ENCODE measurements at regions not wholly inside any gene's neighbourhood (a gene's known extent, or its start where the extent isn't known, plus 50 kb on each side); places are given as distances from the start of the nearest gene placed in this dataset.

- ChIA-PET RAD21 (ENCODE audit: unreplicated experiment) (no interaction called here), CTCF (no interaction called here), SMC1A (ENCODE audit: uncharacterized antibody, unreplicated experiment) (no interaction called here), POLR2A (no interaction called here)
- no peak overlapping the region for H2AFZ ChIP-seq (ENCODE audit: control insufficient read depth, low read depth, low read length)
- no peak for FAIRE-seq
- DNase-seq (ENCODE audit: low read depth, low spot score) = no peak
- H3K27me3 ChIP-seq (replicated peaks in 1 of 2; ENCODE audit: control insufficient read depth in 2 of 2, insufficient read depth in 2 of 2, low read length in 1 of 2) = no peaks in the 10 kb centered on the region; a peak in 1 of 4 replicates
- no peak overlapping the region for H3K9ac ChIP-seq (ENCODE audit: control insufficient read depth, insufficient read depth, low read length)
- no TSS peak for BruUV-seq (replicated peaks)
- no peaks in the 10 kb centered on the region for H3K79me2 ChIP-seq (ENCODE audit: control insufficient read depth, insufficient read depth, low read length)
- H3K4me2 ChIP-seq (ENCODE audit: control insufficient read depth, insufficient read depth) = no peak overlapping the region
- H3K4me1 ChIP-seq (ENCODE audit: control insufficient read depth, insufficient read depth, low read length) = no peaks in the 10 kb centered on the region
- ATAC-seq = no peak
- no peaks in the 10 kb centered on the region; the same call in 2 of the 3 replicates for H3K9me3 ChIP-seq (replicated peaks; ENCODE audit: control insufficient read depth, insufficient read depth, low read length)
- H4K20me1 ChIP-seq (ENCODE audit: control insufficient read depth, insufficient read depth) = no peaks in the 10 kb centered on the region
- 15% methylated on average over 1 of the region's 1 CpG for WGBS (ENCODE audit: insufficient coverage, insufficient replicate concordance, low lambda C conversion rate, missing lambda C conversion rate)
- in situ Hi-C loops (cut with MboI) (no loop called here), intact Hi-C loops (cut with micrococcal nuclease; ENCODE audit: unreplicated experiment) (loop anchor here (10.0 kb wide), 1 partner anchor 56 kb away; no protein-coding TSS in a partner anchor)
- no peak for TF ChIP-seq NRF1 (conservative IDR thresholded peaks at IDR 0.05; ENCODE audit: low read depth, low read length)
- no peak for TF ChIP-seq RFX5 (IDR thresholded peaks at IDR 0.05; ENCODE audit: low read depth, low read length)
- TF ChIP-seq ZNF207 (IDR thresholded peaks at IDR 0.05; ENCODE audit: borderline replicate concordance) = no peak
- no peak for TF ChIP-seq NFIC (IDR thresholded peaks at IDR 0.05; ENCODE audit: low read depth, low read length)
- no peak for TF ChIP-seq SMC3 (IDR thresholded peaks at IDR 0.05; ENCODE audit: borderline replicate concordance, low read length)
- TF ChIP-seq SUZ12 (IDR thresholded peaks at IDR 0.05; ENCODE audit: unreplicated experiment) = no peak
- no peak for TF ChIP-seq KDM1A (IDR thresholded peaks at IDR 0.05; ENCODE audit: borderline replicate concordance)
- TF ChIP-seq, protein P1, sequence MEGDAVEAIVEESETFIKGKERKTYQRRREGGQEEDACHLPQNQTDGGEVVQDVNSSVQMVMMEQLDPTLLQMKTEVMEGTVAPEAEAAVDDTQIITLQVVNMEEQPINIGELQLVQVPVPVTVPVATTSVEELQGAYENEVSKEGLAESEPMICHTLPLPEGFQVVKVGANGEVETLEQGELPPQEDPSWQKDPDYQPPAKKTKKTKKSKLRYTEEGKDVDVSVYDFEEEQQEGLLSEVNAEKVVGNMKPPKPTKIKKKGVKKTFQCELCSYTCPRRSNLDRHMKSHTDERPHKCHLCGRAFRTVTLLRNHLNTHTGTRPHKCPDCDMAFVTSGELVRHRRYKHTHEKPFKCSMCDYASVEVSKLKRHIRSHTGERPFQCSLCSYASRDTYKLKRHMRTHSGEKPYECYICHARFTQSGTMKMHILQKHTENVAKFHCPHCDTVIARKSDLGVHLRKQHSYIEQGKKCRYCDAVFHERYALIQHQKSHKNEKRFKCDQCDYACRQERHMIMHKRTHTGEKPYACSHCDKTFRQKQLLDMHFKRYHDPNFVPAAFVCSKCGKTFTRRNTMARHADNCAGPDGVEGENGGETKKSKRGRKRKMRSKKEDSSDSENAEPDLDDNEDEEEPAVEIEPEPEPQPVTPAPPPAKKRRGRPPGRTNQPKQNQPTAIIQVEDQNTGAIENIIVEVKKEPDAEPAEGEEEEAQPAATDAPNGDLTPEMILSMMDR (IDR thresholded peaks at IDR 0.05 in 2 of 3, conservative IDR thresholded peaks at IDR 0.05 in 1 of 3; ENCODE audit: control insufficient read depth in 2 of 3, extremely low read depth in 1 of 3, insufficient read depth in 1 of 3, low read depth in 3 of 3, low read length in 3 of 3) = no peak
- no peak for TF ChIP-seq TCF12 (IDR thresholded peaks at IDR 0.05; ENCODE audit: low read depth, low read length)
- TF ChIP-seq GATAD2B (conservative IDR thresholded peaks at IDR 0.05; ENCODE audit: low read depth) = no peak
- no peak for TF ChIP-seq CREM (IDR thresholded peaks at IDR 0.05; ENCODE audit: low read depth)
- TF ChIP-seq NFXL1 (IDR thresholded peaks at IDR 0.05; ENCODE audit: borderline replicate concordance) = no peak
- TF ChIP-seq SMAD5 (IDR thresholded peaks at IDR 0.05; ENCODE audit: low read depth) = no peak
- no peak for TF ChIP-seq RBBP5 (conservative IDR thresholded peaks at IDR 0.05)
- no peak for TF ChIP-seq NR2C2 (IDR thresholded peaks at IDR 0.05; ENCODE audit: borderline replicate concordance, control insufficient read depth, insufficient read length, low read depth)
- no peak for TF ChIP-seq FOXK2 (IDR thresholded peaks at IDR 0.05)
- no peak for TF ChIP-seq PRDM15 (CRISPR knock-in tag; IDR thresholded peaks at IDR 0.05)
- no peak for TF ChIP-seq KLF5 (IDR thresholded peaks at IDR 0.05; ENCODE audit: partially characterized antibody)
- H3K36me3 ChIP-seq (ENCODE audit: control insufficient read depth in 2 of 2, insufficient read depth in 2 of 2, low read length in 1 of 2) = no peaks in the 10 kb centered on the region
- H3K27ac ChIP-seq (ENCODE audit: control insufficient read depth, insufficient read depth) = no peak overlapping the region
- no peak overlapping the region for H3K4me3 ChIP-seq
Measured at GRCh38 chr15:36481156-36481555, 98.3 kb upstream of the CDIN1 start.

Measured in GM12878 (cell line).